ENCODE measurements at regions not wholly inside any gene's neighbourhood (a gene's known extent, or its start where the extent isn't known, plus 50 kb on each side); places are given as distances from the start of the nearest gene placed in this dataset.

GRCh38 chr5:52706775-52707174 lies 80.9 kb upstream of the ITGA1 start:
- TF ChIP-seq CTCF (IDR thresholded peaks at IDR 0.05; ENCODE audit: unreplicated experiment): no peak
- Mint-ChIP-seq H3K27ac (ENCODE audit: unreplicated experiment) (no peak overlapping the region), H3K27me3 (ENCODE audit: unreplicated experiment) (no peaks in the 10 kb centered on the region), H3K4me1 (ENCODE audit: unreplicated experiment) (peaks cover 48% of the 10 kb centered on the region), H3K4me3 (ENCODE audit: unreplicated experiment) (no peak overlapping the region), H3K36me3 (ENCODE audit: low read depth, unreplicated experiment) (no peaks in the 10 kb centered on the region), H3K9me3 (ENCODE audit: unreplicated experiment) (no peaks in the 10 kb centered on the region)
- DNase-seq (ENCODE audit: low spot score): no peak

GRCh38 chr5:52707616-52708015 lies 80.1 kb upstream of the ITGA1 start:
- H3K9me3 Mint-ChIP-seq (ENCODE audit: unreplicated experiment): no peaks in the 10 kb centered on the region
- H3K36me3 Mint-ChIP-seq (ENCODE audit: low read depth, unreplicated experiment): no peaks in the 10 kb centered on the region
- H3K27ac Mint-ChIP-seq (ENCODE audit: unreplicated experiment): no peak overlapping the region
- no peak for TF ChIP-seq CTCF (IDR thresholded peaks at IDR 0.05; ENCODE audit: unreplicated experiment)
- H3K27me3 Mint-ChIP-seq (ENCODE audit: unreplicated experiment): no peaks in the 10 kb centered on the region
- no peak overlapping the region for H3K4me3 Mint-ChIP-seq (ENCODE audit: unreplicated experiment)
- peaks cover 48% of the 10 kb centered on the region for H3K4me1 Mint-ChIP-seq (ENCODE audit: unreplicated experiment)
- no peak for DNase-seq (ENCODE audit: low spot score)

- Mint-ChIP-seq H3K4me1 (ENCODE audit: unreplicated experiment) (peaks cover 44% of the 10 kb centered on the region), H3K27me3 (ENCODE audit: unreplicated experiment) (no peaks in the 10 kb centered on the region), H3K27ac (ENCODE audit: unreplicated experiment) (peak overlapping the region; percentile 88), H3K9me3 (ENCODE audit: unreplicated experiment) (no peaks in the 10 kb centered on the region), H3K4me3 (ENCODE audit: unreplicated experiment) (no peak overlapping the region), H3K36me3 (ENCODE audit: low read depth, unreplicated experiment) (no peaks in the 10 kb centered on the region)
- DNase-seq (ENCODE audit: low spot score): no peak
- no peak for TF ChIP-seq CTCF (IDR thresholded peaks at IDR 0.05; ENCODE audit: unreplicated experiment)
Observed at GRCh38 chr5:52708463-52708862, 79.3 kb upstream of the ITGA1 start.

GRCh38 chr5:52709167-52709925 lies 78.4 kb upstream of the ITGA1 start:
- peak; percentile 8 for DNase-seq (ENCODE audit: low spot score)

More at GRCh38 chr5:52709167-52709925, 78.4 kb upstream of the ITGA1 start:
- Mint-ChIP-seq H3K27me3 (ENCODE audit: unreplicated experiment) (no peaks in the 10 kb centered on the region), H3K9me3 (ENCODE audit: unreplicated experiment) (no peaks in the 10 kb centered on the region), H3K27ac (ENCODE audit: unreplicated experiment) (peak overlapping the region; percentile 92), H3K4me3 (ENCODE audit: unreplicated experiment) (no peak overlapping the region), H3K4me1 (ENCODE audit: unreplicated experiment) (peaks cover 44% of the 10 kb centered on the region), H3K36me3 (ENCODE audit: low read depth, unreplicated experiment) (no peaks in the 10 kb centered on the region)
- no peak for TF ChIP-seq CTCF (IDR thresholded peaks at IDR 0.05; ENCODE audit: unreplicated experiment)

All from endothelial cell (in vitro differentiated cells).